Ureter (tissue), 1 donor: ENCODE measurements at regions not wholly inside any gene's neighbourhood (a gene's known extent, or its start where the extent isn't known, plus 50 kb on each side); places are given as distances from the start of the nearest gene placed in this dataset.

Experiments used
- DNase-seq: peaks from one replicate; pipeline ENCODE4 v3.0.0-alpha.2; 2020; ENCODE audit warnings: low spot score
- donor health status: DM: yes; HTN: yes; CAD: no.

- no peak for DNase-seq
These were observed 61.6 kb upstream of the LAPTM5 start for GRCh38 chr1:30819244-30819571.

GRCh38 chr1:30818568-30819243, 61.1 kb upstream of the LAPTM5 start:
- DNase-seq: no peak

GRCh38 chr1:30817548-30817947, 60.0 kb upstream of the LAPTM5 start:
- no peak for DNase-seq

GRCh38 chr1:30817077-30817438, 59.5 kb upstream of the LAPTM5 start:
- no peak for DNase-seq

GRCh38 chr1:30816211-30817076, 58.9 kb upstream of the LAPTM5 start:
- DNase-seq: peak; percentile 84

GRCh38 chr1:30815556-30815955, 58.0 kb upstream of the LAPTM5 start:
- DNase-seq: no peak

- no peak for DNase-seq
These were observed 56.7 kb upstream of the LAPTM5 start for GRCh38 chr1:30814292-30814691.

- DNase-seq: no peak
These were observed 54.5 kb upstream of the LAPTM5 start for GRCh38 chr1:30812076-30812475.

- DNase-seq: no peak
These were observed 53.6 kb upstream of the LAPTM5 start for GRCh38 chr1:30811187-30811586.

- DNase-seq: no peak
These were observed 53.0 kb upstream of the LAPTM5 start for GRCh38 chr1:30810416-30811080.

- no peak for DNase-seq
These were observed 52.1 kb upstream of the LAPTM5 start for GRCh38 chr1:30809514-30810263.

- DNase-seq: no peak
These were observed 50.6 kb upstream of the LAPTM5 start for GRCh38 chr1:30808067-30808662.

- DNase-seq: no peak
These were observed 49.9 kb upstream of the LAPTM5 start for GRCh38 chr1:30807318-30808066.
